ENCODE measurements at regions not wholly inside any gene's neighbourhood (a gene's known extent, or its start where the extent isn't known, plus 50 kb on each side); places are given as distances from the start of the nearest gene placed in this dataset.

DNA sequence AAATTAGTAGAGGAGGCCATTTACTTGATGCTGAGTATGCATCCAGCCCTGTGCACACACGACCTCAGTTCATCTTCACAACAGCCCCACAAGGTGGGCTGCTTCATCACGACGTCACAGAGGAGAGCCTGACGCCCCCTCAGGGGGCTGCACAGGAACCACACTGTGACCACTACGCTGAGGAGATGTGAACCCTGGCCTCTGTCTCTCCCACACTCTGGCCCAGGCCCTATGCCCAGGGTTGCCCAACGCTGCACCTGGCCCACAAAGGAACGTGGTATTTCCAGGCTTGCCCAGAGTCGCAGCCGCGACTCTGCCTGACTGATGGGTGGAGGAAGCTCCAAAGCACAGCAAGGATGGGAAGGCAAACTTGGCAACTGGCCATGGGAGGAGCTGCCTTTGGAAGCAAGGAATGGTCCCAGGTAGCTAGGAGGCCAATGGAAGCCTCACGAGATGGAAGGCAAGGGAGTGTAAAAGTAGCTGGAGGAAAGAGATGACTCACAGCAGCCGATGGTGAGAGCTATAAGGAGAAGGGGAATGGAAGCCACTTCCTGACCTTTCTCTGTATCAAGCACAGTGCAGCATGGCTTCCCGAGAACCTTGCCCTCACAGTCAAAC, 226.0 kb downstream of the KLF13 start:
- 87 to 93% methylated on average over 3 to 13 of the region's 13 CpGs for WGBS, 2 donors (ENCODE audit: low coverage in 1 of 2)
- no peak for TF ChIP-seq EP300 (IDR thresholded peaks at IDR 0.05; ENCODE audit: low read depth)
- TF ChIP-seq, protein P1, sequence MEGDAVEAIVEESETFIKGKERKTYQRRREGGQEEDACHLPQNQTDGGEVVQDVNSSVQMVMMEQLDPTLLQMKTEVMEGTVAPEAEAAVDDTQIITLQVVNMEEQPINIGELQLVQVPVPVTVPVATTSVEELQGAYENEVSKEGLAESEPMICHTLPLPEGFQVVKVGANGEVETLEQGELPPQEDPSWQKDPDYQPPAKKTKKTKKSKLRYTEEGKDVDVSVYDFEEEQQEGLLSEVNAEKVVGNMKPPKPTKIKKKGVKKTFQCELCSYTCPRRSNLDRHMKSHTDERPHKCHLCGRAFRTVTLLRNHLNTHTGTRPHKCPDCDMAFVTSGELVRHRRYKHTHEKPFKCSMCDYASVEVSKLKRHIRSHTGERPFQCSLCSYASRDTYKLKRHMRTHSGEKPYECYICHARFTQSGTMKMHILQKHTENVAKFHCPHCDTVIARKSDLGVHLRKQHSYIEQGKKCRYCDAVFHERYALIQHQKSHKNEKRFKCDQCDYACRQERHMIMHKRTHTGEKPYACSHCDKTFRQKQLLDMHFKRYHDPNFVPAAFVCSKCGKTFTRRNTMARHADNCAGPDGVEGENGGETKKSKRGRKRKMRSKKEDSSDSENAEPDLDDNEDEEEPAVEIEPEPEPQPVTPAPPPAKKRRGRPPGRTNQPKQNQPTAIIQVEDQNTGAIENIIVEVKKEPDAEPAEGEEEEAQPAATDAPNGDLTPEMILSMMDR (IDR thresholded peaks at IDR 0.05) = no peak
- no peak for TF ChIP-seq POLR2AphosphoS5 (IDR thresholded peaks at IDR 0.05)
- no peak for TF ChIP-seq POLR2A (IDR thresholded peaks at IDR 0.05)
- no peaks in the 10 kb centered on the region for H3K27me3 ChIP-seq
- no peak overlapping the region for H3K4me3 ChIP-seq
- in situ Hi-C loops (cut with MboI; ENCODE audit: low pct_ligation_motif_present in 1 of 4, low pct_unique_long_range_greater_than_20kb in 1 of 4, low sequenced_read_pairs in 3 of 4) (no loop called here), intact Hi-C loops (cut with DNase I; ENCODE audit: low total_unique reads) (no loop called here)
- no peak overlapping the region for H3K27ac ChIP-seq
- no peaks in the 10 kb centered on the region for H3K36me3 ChIP-seq
- H3K9me3 ChIP-seq = no peaks in the 10 kb centered on the region
- H3K4me1 ChIP-seq = no peaks in the 10 kb centered on the region
- no peak for DNase-seq

DNA sequence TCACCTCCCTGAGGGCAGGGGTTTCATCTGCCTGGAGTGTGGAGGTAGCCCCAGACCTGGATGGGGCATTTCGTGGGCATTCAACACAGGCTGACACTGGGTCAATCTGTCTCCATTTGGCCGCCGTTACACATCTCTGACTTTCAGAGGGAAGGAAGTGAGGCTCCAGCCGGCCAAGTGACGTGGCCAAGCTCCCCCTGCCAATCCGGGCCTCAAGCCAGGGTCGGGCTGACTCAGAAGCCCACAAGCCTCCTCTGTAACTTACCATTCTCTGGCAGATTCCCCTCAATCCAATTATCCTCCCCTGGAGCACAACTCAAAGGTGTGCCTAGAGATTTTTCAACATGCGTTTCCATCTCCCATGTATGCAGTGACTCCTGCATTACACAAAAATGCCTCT, 227.6 kb downstream of the KLF13 start:
- 76% methylated on average over 8 of the region's 8 CpGs; no CpG with 5 or more reads in 1 of the 2 donors for WGBS, 2 donors (ENCODE audit: low coverage in 1 of 2)
- H3K36me3 ChIP-seq = no peaks in the 10 kb centered on the region
- no peak for DNase-seq
- no peak overlapping the region for H3K4me3 ChIP-seq
- in situ Hi-C loops (cut with MboI; ENCODE audit: low pct_ligation_motif_present in 1 of 4, low pct_unique_long_range_greater_than_20kb in 1 of 4, low sequenced_read_pairs in 3 of 4) = no loop called here
- TF ChIP-seq EP300 (IDR thresholded peaks at IDR 0.05; ENCODE audit: low read depth) (no peak), POLR2A (IDR thresholded peaks at IDR 0.05) (no peak), POLR2AphosphoS5 (IDR thresholded peaks at IDR 0.05) (no peak)
- TF ChIP-seq, protein P1 (IDR thresholded peaks at IDR 0.05) = no peak
- H3K27me3 ChIP-seq = no peaks in the 10 kb centered on the region
- intact Hi-C loops (cut with DNase I; ENCODE audit: low total_unique reads) = no loop called here
- H3K4me1 ChIP-seq = no peaks in the 10 kb centered on the region
- H3K27ac ChIP-seq = no peak overlapping the region
- no peaks in the 10 kb centered on the region for H3K9me3 ChIP-seq

DNA sequence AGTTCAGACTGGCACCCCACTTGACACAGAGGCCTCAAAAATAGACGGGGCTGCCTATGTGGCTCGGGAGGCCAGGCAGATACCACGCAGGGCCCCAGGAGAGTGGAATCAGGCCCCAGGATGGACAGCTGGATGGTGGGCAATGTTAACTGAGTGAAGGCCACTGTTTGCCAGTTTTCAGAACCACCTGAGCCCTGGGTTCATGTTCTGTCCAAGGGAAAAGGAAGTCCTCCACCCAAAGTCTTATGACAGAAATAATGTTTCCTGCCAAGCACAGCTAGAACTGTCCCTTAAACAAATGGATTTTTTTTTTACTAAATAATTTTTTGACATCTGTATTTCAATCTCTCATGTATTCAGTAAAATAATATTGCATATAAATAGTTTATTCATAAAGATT, 228.4 kb downstream of the KLF13 start:
- intact Hi-C loops (cut with DNase I; ENCODE audit: low total_unique reads) = no loop called here
- Histone ChIP-seq H3K36me3 (no peaks in the 10 kb centered on the region), H3K4me1 (no peaks in the 10 kb centered on the region), H3K4me3 (no peak overlapping the region), H3K27me3 (no peaks in the 10 kb centered on the region), H3K27ac (no peak overlapping the region), H3K9me3 (no peaks in the 10 kb centered on the region)
- 80 to 94% methylated on average over 1 to 3 of the region's 3 CpGs for WGBS, 2 donors (ENCODE audit: low coverage in 1 of 2)
- DNase-seq = no peak
- no peak for TF ChIP-seq POLR2AphosphoS5 (IDR thresholded peaks at IDR 0.05)
- TF ChIP-seq POLR2A (IDR thresholded peaks at IDR 0.05) = no peak
- TF ChIP-seq, protein P1 (IDR thresholded peaks at IDR 0.05) = no peak
- no peak for TF ChIP-seq EP300 (IDR thresholded peaks at IDR 0.05; ENCODE audit: low read depth)
- in situ Hi-C loops (cut with MboI; ENCODE audit: low pct_ligation_motif_present in 1 of 4, low pct_unique_long_range_greater_than_20kb in 1 of 4, low sequenced_read_pairs in 3 of 4) = no loop called here

DNA sequence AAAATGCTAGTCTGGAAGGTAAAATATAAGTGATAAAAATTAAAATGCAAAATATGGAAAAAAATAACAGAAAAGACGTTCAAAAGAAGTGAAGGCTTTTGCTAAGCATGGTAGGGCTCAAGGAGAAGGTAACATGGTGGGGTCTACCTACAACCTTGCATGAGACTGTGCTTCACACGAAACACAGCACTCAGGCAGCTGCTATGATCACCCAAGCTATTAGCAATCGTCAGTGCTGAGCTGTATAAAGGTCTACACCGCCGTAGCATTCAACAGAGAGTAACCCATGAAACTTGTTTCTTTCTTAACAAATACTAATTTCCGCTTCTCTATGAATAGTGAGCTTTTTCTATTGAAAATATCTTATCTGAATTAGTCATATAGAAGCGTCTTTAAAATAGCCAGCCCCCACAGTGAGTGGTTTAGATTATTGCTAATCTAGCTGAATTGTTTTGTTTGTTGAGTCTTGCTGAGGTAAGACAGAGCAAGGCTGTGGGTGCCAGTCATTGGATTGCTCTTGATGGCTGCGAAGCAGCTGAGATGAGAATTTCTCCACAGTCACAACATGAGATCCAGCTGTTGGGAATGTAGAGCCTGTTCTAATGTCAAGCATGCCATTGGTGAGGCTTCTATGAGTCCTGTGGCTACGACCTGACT, 230.0 kb downstream of the KLF13 start:
- Histone ChIP-seq H3K4me1 (no peaks in the 10 kb centered on the region), H3K27me3 (no peaks in the 10 kb centered on the region), H3K4me3 (no peak overlapping the region), H3K27ac (no peak overlapping the region), H3K36me3 (no peaks in the 10 kb centered on the region), H3K9me3 (no peaks in the 10 kb centered on the region)
- in situ Hi-C loops (cut with MboI; ENCODE audit: low pct_ligation_motif_present in 1 of 4, low pct_unique_long_range_greater_than_20kb in 1 of 4, low sequenced_read_pairs in 3 of 4) = no loop called here
- DNase-seq = no peak
- TF ChIP-seq, protein P1 (IDR thresholded peaks at IDR 0.05) = no peak
- no peak for TF ChIP-seq POLR2AphosphoS5 (IDR thresholded peaks at IDR 0.05)
- no peak for TF ChIP-seq POLR2A (IDR thresholded peaks at IDR 0.05)
- TF ChIP-seq EP300 (IDR thresholded peaks at IDR 0.05; ENCODE audit: low read depth) = no peak
- intact Hi-C loops (cut with DNase I; ENCODE audit: low total_unique reads) = no loop called here
- 75 to 85% methylated on average over 4 to 9 of the region's 9 CpGs for WGBS, 2 donors (ENCODE audit: low coverage in 1 of 2)

Measured in transverse colon (tissue), 4 donors.